ENCODE measurements at regions not wholly inside any gene's neighbourhood (a gene's known extent, or its start where the extent isn't known, plus 50 kb on each side); places are given as distances from the start of the nearest gene placed in this dataset.
"Not testable (repeated sequence)": the region's sequence is repeated elsewhere in the genome, so short reads cannot be mapped to it uniquely, and the experiment has no call there.

DNA sequence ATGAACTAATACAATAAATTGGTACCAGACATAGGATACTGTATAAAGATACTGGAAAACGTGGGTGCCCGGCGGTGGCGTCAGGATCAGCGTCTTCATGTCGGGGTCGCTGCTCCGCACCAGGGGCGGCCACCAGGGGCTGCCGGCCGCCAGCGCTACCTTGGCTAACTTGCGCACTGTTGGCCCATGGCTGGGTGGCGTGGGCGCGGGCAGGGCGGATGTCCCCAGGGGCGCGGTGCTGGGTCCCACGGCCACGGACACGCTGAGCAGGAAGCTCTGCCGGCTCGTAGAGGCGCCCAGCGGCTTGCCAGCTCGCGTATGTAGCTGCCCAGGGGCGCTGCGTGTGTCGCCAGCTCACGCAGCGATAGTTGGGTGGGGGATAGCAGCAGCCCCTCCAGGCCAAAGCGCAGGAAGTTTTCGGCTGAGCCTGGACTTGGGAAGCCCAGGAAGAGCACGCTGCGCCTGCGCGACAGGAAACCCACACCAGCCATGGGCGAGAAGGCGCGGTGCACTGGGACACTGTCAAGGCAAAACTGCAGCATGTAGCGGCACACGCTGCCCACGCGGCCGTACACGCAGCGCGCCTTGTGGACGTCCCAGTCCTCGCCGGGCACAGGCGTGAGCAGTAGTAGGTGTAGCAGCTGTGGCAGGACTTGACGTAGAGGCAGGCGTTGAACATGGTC lies 299.9 kb downstream of the CCDC74A start:
- no peak for FAIRE-seq

DNA sequence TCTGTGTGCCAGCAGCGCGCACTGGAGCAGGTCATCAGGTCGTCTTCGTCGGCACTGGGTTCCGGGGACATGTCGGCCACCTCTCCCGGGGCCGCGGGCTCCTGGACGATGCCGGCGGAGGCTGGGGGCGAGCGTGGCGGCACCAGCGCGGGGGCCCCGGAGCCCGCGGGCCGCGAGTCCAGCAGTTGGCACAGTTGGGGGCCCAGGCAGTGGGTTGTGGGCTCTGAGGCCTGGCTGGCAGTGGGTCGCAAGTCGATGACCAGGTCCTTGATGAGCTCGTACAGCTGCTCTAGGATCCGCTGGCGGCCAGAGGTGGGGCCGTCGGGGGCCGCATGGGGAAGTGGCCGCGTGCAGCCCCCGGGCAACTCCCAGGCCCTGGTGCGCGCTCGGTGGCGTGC lies 300.5 kb downstream of the CCDC74A start:
- Histone ChIP-seq H3K4me3 (ENCODE audit: control insufficient read depth in 2 of 3, extremely low read depth in 1 of 3, insufficient read depth in 2 of 3, low read depth in 1 of 3, low read length in 3 of 3) (no peak overlapping the region), H3K9ac (ENCODE audit: control insufficient read depth, extremely low read depth, insufficient read depth, low read length) (no peak overlapping the region), H3K9me1 (ENCODE audit: control insufficient read depth, extremely low read depth, insufficient read depth, low read length) (no peaks in the 10 kb centered on the region), H3K4me1 (ENCODE audit: control insufficient read depth, extremely low read depth, insufficient read depth, low read length) (no peaks in the 10 kb centered on the region), H3K36me3 (ENCODE audit: control insufficient read depth in 2 of 2, extremely low read depth in 1 of 2, insufficient read depth in 2 of 2, low read length in 2 of 2) (no peaks in the 10 kb centered on the region), H3K79me2 (ENCODE audit: control insufficient read depth, insufficient read depth, low read length) (no peaks in the 10 kb centered on the region), H3K27ac (ENCODE audit: control insufficient read depth, insufficient read depth, low read length) (no peak overlapping the region), H4K20me1 (ENCODE audit: control insufficient read depth, extremely low read depth, insufficient read depth, low read length) (no peaks in the 10 kb centered on the region), H3K27me3 (ENCODE audit: control insufficient read depth, extremely low read depth, insufficient read depth, low read length) (no peaks in the 10 kb centered on the region), H3K9me3 (ENCODE audit: control insufficient read depth, low read depth, low read length) (no peaks in the 10 kb centered on the region), H2AFZ (ENCODE audit: control insufficient read depth, low read length) (no peak overlapping the region), H3K4me2 (ENCODE audit: control insufficient read depth, extremely low read depth, insufficient read depth, low read depth, low read length) (no peak overlapping the region)
- dilution Hi-C loops (cut with MboI; ENCODE audit: extremely low pct_ligation_motif_present, low sequenced_read_pairs), result no loop called here
- TF ChIP-seq, protein P1, sequence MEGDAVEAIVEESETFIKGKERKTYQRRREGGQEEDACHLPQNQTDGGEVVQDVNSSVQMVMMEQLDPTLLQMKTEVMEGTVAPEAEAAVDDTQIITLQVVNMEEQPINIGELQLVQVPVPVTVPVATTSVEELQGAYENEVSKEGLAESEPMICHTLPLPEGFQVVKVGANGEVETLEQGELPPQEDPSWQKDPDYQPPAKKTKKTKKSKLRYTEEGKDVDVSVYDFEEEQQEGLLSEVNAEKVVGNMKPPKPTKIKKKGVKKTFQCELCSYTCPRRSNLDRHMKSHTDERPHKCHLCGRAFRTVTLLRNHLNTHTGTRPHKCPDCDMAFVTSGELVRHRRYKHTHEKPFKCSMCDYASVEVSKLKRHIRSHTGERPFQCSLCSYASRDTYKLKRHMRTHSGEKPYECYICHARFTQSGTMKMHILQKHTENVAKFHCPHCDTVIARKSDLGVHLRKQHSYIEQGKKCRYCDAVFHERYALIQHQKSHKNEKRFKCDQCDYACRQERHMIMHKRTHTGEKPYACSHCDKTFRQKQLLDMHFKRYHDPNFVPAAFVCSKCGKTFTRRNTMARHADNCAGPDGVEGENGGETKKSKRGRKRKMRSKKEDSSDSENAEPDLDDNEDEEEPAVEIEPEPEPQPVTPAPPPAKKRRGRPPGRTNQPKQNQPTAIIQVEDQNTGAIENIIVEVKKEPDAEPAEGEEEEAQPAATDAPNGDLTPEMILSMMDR (optimal IDR thresholded peaks at IDR 0.05 in 1 of 3, IDR thresholded peaks at IDR 0.05 in 1 of 3, conservative IDR thresholded peaks at IDR 0.05 in 1 of 3; ENCODE audit: extremely low read depth in 1 of 3, insufficient read depth in 2 of 3, low read length in 3 of 3), result no peak
- TF ChIP-seq EZH2 (IDR thresholded peaks at IDR 0.05; ENCODE audit: low read length), result no peak
- no peak for DNase-seq (ENCODE audit: low read depth, low spot score)
- FAIRE-seq, result no peak

More for the DNA sequence above, 299.9 kb downstream of the CCDC74A start:
- dilution Hi-C loops (cut with MboI; ENCODE audit: extremely low pct_ligation_motif_present, low sequenced_read_pairs), result no loop called here
- Histone ChIP-seq H3K79me2 (ENCODE audit: control insufficient read depth, insufficient read depth, low read length) (no peaks in the 10 kb centered on the region), H2AFZ (ENCODE audit: control insufficient read depth, low read length) (no peak overlapping the region), H3K9ac (ENCODE audit: control insufficient read depth, extremely low read depth, insufficient read depth, low read length) (no peak overlapping the region), H3K36me3 (ENCODE audit: control insufficient read depth in 2 of 2, extremely low read depth in 1 of 2, insufficient read depth in 2 of 2, low read length in 2 of 2) (no peaks in the 10 kb centered on the region), H3K4me1 (ENCODE audit: control insufficient read depth, extremely low read depth, insufficient read depth, low read length) (no peaks in the 10 kb centered on the region), H3K27ac (ENCODE audit: control insufficient read depth, insufficient read depth, low read length) (no peak overlapping the region), H4K20me1 (ENCODE audit: control insufficient read depth, extremely low read depth, insufficient read depth, low read length) (no peaks in the 10 kb centered on the region), H3K9me3 (ENCODE audit: control insufficient read depth, low read depth, low read length) (no peaks in the 10 kb centered on the region), H3K27me3 (ENCODE audit: control insufficient read depth, extremely low read depth, insufficient read depth, low read length) (no peaks in the 10 kb centered on the region), H3K9me1 (ENCODE audit: control insufficient read depth, extremely low read depth, insufficient read depth, low read length) (no peaks in the 10 kb centered on the region), H3K4me3 (ENCODE audit: control insufficient read depth in 2 of 3, extremely low read depth in 1 of 3, insufficient read depth in 2 of 3, low read depth in 1 of 3, low read length in 3 of 3) (no peak overlapping the region), H3K4me2 (ENCODE audit: control insufficient read depth, extremely low read depth, insufficient read depth, low read depth, low read length) (no peak overlapping the region)
- TF ChIP-seq, protein P1 (optimal IDR thresholded peaks at IDR 0.05 in 1 of 3, IDR thresholded peaks at IDR 0.05 in 1 of 3, conservative IDR thresholded peaks at IDR 0.05 in 1 of 3; ENCODE audit: extremely low read depth in 1 of 3, insufficient read depth in 2 of 3, low read length in 3 of 3), result no peak
- no peak for TF ChIP-seq EZH2 (IDR thresholded peaks at IDR 0.05; ENCODE audit: low read length)
- no peak for DNase-seq (ENCODE audit: low read depth, low spot score)

DNA sequence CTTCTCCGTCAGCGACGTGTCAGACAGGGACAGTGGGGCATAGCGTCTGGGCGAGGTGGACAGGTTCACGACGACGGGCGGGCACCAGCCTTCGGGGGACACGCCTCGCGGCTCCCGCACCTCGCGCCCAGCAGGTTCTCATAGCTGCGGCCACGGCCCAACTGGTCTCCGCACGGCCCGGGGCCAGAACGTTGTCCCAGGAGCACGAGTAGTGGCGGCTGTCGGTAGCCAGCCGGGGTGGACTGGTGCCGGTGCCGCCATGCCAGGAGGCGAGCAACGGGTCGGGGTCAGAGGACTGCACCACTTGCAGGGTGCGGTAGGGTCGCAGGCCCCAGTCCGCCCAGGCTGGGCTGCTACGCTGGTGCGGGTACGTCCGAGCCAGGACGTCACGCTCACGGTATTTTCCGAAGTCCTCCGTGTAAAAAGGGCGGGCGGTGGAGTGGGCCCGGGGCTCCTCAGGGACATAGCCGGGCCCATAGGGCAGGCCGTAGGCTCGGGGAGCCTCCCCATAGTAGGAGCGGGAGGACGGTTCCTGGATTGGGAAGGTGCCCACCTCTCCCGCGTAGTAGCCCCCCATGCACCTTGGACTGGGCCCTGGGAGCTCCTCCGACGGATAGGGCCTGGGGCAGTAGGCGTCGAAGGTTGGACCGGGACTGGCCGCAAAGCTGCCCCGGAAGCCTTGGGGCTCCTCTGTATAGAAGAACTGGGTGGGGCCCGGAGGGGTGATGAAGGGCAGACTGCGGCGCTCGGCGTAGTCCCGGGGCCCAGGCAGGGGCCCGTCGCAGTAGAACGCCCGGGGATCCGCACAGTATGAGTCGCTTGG lies 301.2 kb downstream of the CCDC74A start:
- H3K4me2 ChIP-seq (ENCODE audit: control insufficient read depth, extremely low read depth, insufficient read depth, low read depth, low read length); H3K9me3 ChIP-seq (ENCODE audit: control insufficient read depth, low read depth, low read length); H3K79me2 ChIP-seq (ENCODE audit: control insufficient read depth, insufficient read depth, low read length); H3K9me1 ChIP-seq (ENCODE audit: control insufficient read depth, extremely low read depth, insufficient read depth, low read length); dilution Hi-C loops (cut with MboI; ENCODE audit: extremely low pct_ligation_motif_present, low sequenced_read_pairs); H3K9ac ChIP-seq (ENCODE audit: control insufficient read depth, extremely low read depth, insufficient read depth, low read length); H3K4me3 ChIP-seq (ENCODE audit: control insufficient read depth in 2 of 3, extremely low read depth in 1 of 3, insufficient read depth in 2 of 3, low read depth in 1 of 3, low read length in 3 of 3); FAIRE-seq; H2AFZ ChIP-seq (ENCODE audit: control insufficient read depth, low read length); DNase-seq (ENCODE audit: low read depth, low spot score); H3K27me3 ChIP-seq (ENCODE audit: control insufficient read depth, extremely low read depth, insufficient read depth, low read length); H4K20me1 ChIP-seq (ENCODE audit: control insufficient read depth, extremely low read depth, insufficient read depth, low read length); H3K4me1 ChIP-seq (ENCODE audit: control insufficient read depth, extremely low read depth, insufficient read depth, low read length); H3K36me3 ChIP-seq (ENCODE audit: control insufficient read depth in 2 of 2, extremely low read depth in 1 of 2, insufficient read depth in 2 of 2, low read length in 2 of 2); H3K27ac ChIP-seq (ENCODE audit: control insufficient read depth, insufficient read depth, low read length): not testable (repeated sequence)
